ENCODE measurements at regions not wholly inside any gene's neighbourhood (a gene's known extent, or its start where the extent isn't known, plus 50 kb on each side); places are given as distances from the start of the nearest gene placed in this dataset.

GRCh38 chr3:118055381-118055780 lies 979.3 kb downstream of the IGSF11 start:
- no peaks in the 10 kb centered on the region for H3K9me3 ChIP-seq (ENCODE audit: control insufficient read depth in 2 of 3, insufficient read depth in 1 of 3, low read length in 3 of 3)
- DNase-seq (peak in 2 of 5 donors; percentile 0 to 4), FAIRE-seq (no peak)
- no peak overlapping the region for H3K9ac ChIP-seq (ENCODE audit: low read length in 3 of 3)
- H3K27ac ChIP-seq (ENCODE audit: low read depth in 2 of 2, low read length in 2 of 2) = no peak overlapping the region
- H3K4me1 ChIP-seq (ENCODE audit: control insufficient read depth in 2 of 3, insufficient read depth in 2 of 3, low read depth in 1 of 3, low read length in 3 of 3) = no peaks in the 10 kb centered on the region
- no peak overlapping the region for H3K4me3 ChIP-seq (ENCODE audit: low read length in 3 of 3)
- intact Hi-C loops (cut with DNase I) = no loop called here
- TF ChIP-seq, protein P1, sequence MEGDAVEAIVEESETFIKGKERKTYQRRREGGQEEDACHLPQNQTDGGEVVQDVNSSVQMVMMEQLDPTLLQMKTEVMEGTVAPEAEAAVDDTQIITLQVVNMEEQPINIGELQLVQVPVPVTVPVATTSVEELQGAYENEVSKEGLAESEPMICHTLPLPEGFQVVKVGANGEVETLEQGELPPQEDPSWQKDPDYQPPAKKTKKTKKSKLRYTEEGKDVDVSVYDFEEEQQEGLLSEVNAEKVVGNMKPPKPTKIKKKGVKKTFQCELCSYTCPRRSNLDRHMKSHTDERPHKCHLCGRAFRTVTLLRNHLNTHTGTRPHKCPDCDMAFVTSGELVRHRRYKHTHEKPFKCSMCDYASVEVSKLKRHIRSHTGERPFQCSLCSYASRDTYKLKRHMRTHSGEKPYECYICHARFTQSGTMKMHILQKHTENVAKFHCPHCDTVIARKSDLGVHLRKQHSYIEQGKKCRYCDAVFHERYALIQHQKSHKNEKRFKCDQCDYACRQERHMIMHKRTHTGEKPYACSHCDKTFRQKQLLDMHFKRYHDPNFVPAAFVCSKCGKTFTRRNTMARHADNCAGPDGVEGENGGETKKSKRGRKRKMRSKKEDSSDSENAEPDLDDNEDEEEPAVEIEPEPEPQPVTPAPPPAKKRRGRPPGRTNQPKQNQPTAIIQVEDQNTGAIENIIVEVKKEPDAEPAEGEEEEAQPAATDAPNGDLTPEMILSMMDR (IDR thresholded peaks at IDR 0.05; ENCODE audit: borderline replicate concordance, extremely low read depth, insufficient read depth) = no peak
- H3K27me3 ChIP-seq (ENCODE audit: control insufficient read depth, insufficient read depth, low read length) = no peaks in the 10 kb centered on the region
- no peaks in the 10 kb centered on the region for H3K36me3 ChIP-seq (ENCODE audit: control insufficient read depth in 2 of 3, insufficient read depth in 3 of 3, low read length in 3 of 3)

- no peaks in the 10 kb centered on the region for H3K4me1 ChIP-seq (ENCODE audit: control insufficient read depth in 2 of 3, insufficient read depth in 2 of 3, low read depth in 1 of 3, low read length in 3 of 3)
- no peak for FAIRE-seq
- no peaks in the 10 kb centered on the region for H3K36me3 ChIP-seq (ENCODE audit: control insufficient read depth in 2 of 3, insufficient read depth in 3 of 3, low read length in 3 of 3)
- no peak for DNase-seq
- no peak overlapping the region for H3K9ac ChIP-seq (ENCODE audit: low read length in 3 of 3)
- TF ChIP-seq, protein P1 (IDR thresholded peaks at IDR 0.05; ENCODE audit: borderline replicate concordance, extremely low read depth, insufficient read depth) = no peak
- no peaks in the 10 kb centered on the region for H3K9me3 ChIP-seq (ENCODE audit: control insufficient read depth in 2 of 3, insufficient read depth in 1 of 3, low read length in 3 of 3)
- intact Hi-C loops (cut with DNase I) = no loop called here
- H3K27me3 ChIP-seq (ENCODE audit: control insufficient read depth, insufficient read depth, low read length) = no peaks in the 10 kb centered on the region
- H3K27ac ChIP-seq (ENCODE audit: low read depth in 2 of 2, low read length in 2 of 2) = no peak overlapping the region
- H3K4me3 ChIP-seq (ENCODE audit: low read length in 3 of 3) = no peak overlapping the region
Observed at GRCh38 chr3:118057086-118057485, 977.6 kb downstream of the IGSF11 start.

- Histone ChIP-seq H3K36me3 (ENCODE audit: control insufficient read depth in 2 of 3, insufficient read depth in 3 of 3, low read length in 3 of 3) (no peaks in the 10 kb centered on the region), H3K27me3 (ENCODE audit: control insufficient read depth, insufficient read depth, low read length) (no peaks in the 10 kb centered on the region), H3K4me1 (ENCODE audit: control insufficient read depth in 2 of 3, insufficient read depth in 2 of 3, low read depth in 1 of 3, low read length in 3 of 3) (no peaks in the 10 kb centered on the region), H3K27ac (ENCODE audit: low read depth in 2 of 2, low read length in 2 of 2) (no peak overlapping the region), H3K9ac (ENCODE audit: low read length in 3 of 3) (no peak overlapping the region), H3K9me3 (ENCODE audit: control insufficient read depth in 2 of 3, insufficient read depth in 1 of 3, low read length in 3 of 3) (no peaks in the 10 kb centered on the region), H3K4me3 (ENCODE audit: low read length in 3 of 3) (no peak overlapping the region)
- intact Hi-C loops (cut with DNase I) = no loop called here
- FAIRE-seq (no peak), DNase-seq (no peak)
- TF ChIP-seq, protein P1 (IDR thresholded peaks at IDR 0.05; ENCODE audit: borderline replicate concordance, extremely low read depth, insufficient read depth) = no peak
Observed at GRCh38 chr3:118059096-118059495, 975.5 kb downstream of the IGSF11 start.

- no peak for FAIRE-seq
Observed at GRCh38 chr3:118067439-118067838, 967.2 kb downstream of the IGSF11 start.

More at GRCh38 chr3:118067439-118067838, 967.2 kb downstream of the IGSF11 start:
- intact Hi-C loops (cut with DNase I) = no loop called here
- Histone ChIP-seq H3K27ac (ENCODE audit: low read depth in 2 of 2, low read length in 2 of 2) (no peak overlapping the region), H3K4me1 (ENCODE audit: control insufficient read depth in 2 of 3, insufficient read depth in 2 of 3, low read depth in 1 of 3, low read length in 3 of 3) (no peaks in the 10 kb centered on the region), H3K9me3 (ENCODE audit: control insufficient read depth in 2 of 3, insufficient read depth in 1 of 3, low read length in 3 of 3) (peaks cover 0 to 3% (median 0%) of the 10 kb centered on the region in 3 donors), H3K4me3 (ENCODE audit: low read length in 3 of 3) (no peak overlapping the region), H3K9ac (ENCODE audit: low read length in 3 of 3) (no peak overlapping the region), H3K27me3 (ENCODE audit: control insufficient read depth, insufficient read depth, low read length) (no peaks in the 10 kb centered on the region), H3K36me3 (ENCODE audit: control insufficient read depth in 2 of 3, insufficient read depth in 3 of 3, low read length in 3 of 3) (no peaks in the 10 kb centered on the region)
- TF ChIP-seq, protein P1 (IDR thresholded peaks at IDR 0.05; ENCODE audit: borderline replicate concordance, extremely low read depth, insufficient read depth) = no peak
- DNase-seq = no peak

Measured in kidney (tissue), 13 donors.